ENCODE measurements at regions not wholly inside any gene's neighbourhood (a gene's known extent, or its start where the extent isn't known, plus 50 kb on each side); places are given as distances from the start of the nearest gene placed in this dataset.
"Not testable (repeated sequence)": the region's sequence is repeated elsewhere in the genome, so short reads cannot be mapped to it uniquely, and the experiment has no call there.

- DNase-seq (ENCODE audit: low spot score); POLR2A ChIA-PET (ENCODE audit: low non-redundant PET); H3K27ac ChIP-seq: not testable (repeated sequence)
- CTCF ChIA-PET = interaction anchor here (0.6 kb wide), 1 partner anchor 22 kb away, joined by 3 read pairs; no protein-coding TSS in a partner anchor
These were observed 54.8 kb upstream of the ZNF30 start for GRCh38 chr19:34871911-34872310.

GRCh38 chr19:34867631-34868030 lies 59.1 kb upstream of the ZNF30 start:
- TF ChIP-seq CTCF (conservative IDR thresholded peaks at IDR 0.05; ENCODE audit: low read depth) = no peak
- CTCF ChIA-PET = no interaction called here
- no peak for DNase-seq (ENCODE audit: low spot score)
- H3K27ac ChIP-seq = no peak overlapping the region
- POLR2A ChIA-PET (ENCODE audit: low non-redundant PET) = no interaction called here

GRCh38 chr19:34865225-34865624 lies 61.5 kb upstream of the ZNF30 start:
- CTCF ChIA-PET; POLR2A ChIA-PET (ENCODE audit: low non-redundant PET); DNase-seq (ENCODE audit: low spot score): not testable (repeated sequence)

GRCh38 chr19:34859823-34860736 lies 66.6 kb upstream of the ZNF30 start:
- DNase-seq (ENCODE audit: low spot score); CTCF ChIA-PET; POLR2A ChIA-PET (ENCODE audit: low non-redundant PET): not testable (repeated sequence)
- peak overlapping the region; percentile 40 for H3K27ac ChIP-seq

More at GRCh38 chr19:34865225-34865624, 61.5 kb upstream of the ZNF30 start:
- not testable (repeated sequence) for H3K27ac ChIP-seq

GRCh38 chr19:34859325-34859724 lies 67.4 kb upstream of the ZNF30 start:
- CTCF ChIA-PET; DNase-seq (ENCODE audit: low spot score); H3K27ac ChIP-seq; POLR2A ChIA-PET (ENCODE audit: low non-redundant PET): not testable (repeated sequence)

- no peak overlapping the region for H3K27ac ChIP-seq
- POLR2A ChIA-PET (ENCODE audit: low non-redundant PET) = no interaction called here
- CTCF ChIA-PET = no interaction called here
- no peak for DNase-seq (ENCODE audit: low spot score)
- TF ChIP-seq CTCF (conservative IDR thresholded peaks at IDR 0.05; ENCODE audit: low read depth) = no peak
These were observed 70.7 kb upstream of the ZNF30 start for GRCh38 chr19:34856052-34856451.

GRCh38 chr19:34853369-34853768 lies 73.3 kb upstream of the ZNF30 start:
- DNase-seq (ENCODE audit: low spot score) = no peak
- H3K27ac ChIP-seq = no peak overlapping the region
- no peak for TF ChIP-seq CTCF (conservative IDR thresholded peaks at IDR 0.05; ENCODE audit: low read depth)
- POLR2A ChIA-PET (ENCODE audit: low non-redundant PET) = no interaction called here
- CTCF ChIA-PET = interaction anchor here (1.0 kb wide), 1 partner anchor 15 kb away, joined by 4 read pairs; no protein-coding TSS in a partner anchor

- H3K27ac ChIP-seq = no peak overlapping the region
- POLR2A ChIA-PET (ENCODE audit: low non-redundant PET) = no interaction called here
- CTCF ChIA-PET = interaction anchor here (1.0 kb wide), 1 partner anchor 14 kb away, joined by 4 read pairs; no protein-coding TSS in a partner anchor
- no peak for TF ChIP-seq CTCF (conservative IDR thresholded peaks at IDR 0.05; ENCODE audit: low read depth)
- DNase-seq (ENCODE audit: low spot score) = no peak
These were observed 74.0 kb upstream of the ZNF30 start for GRCh38 chr19:34852669-34853068.
